Motor neuron (in vitro differentiated cells): ENCODE measurements at regions not wholly inside any gene's neighbourhood (a gene's known extent, or its start where the extent isn't known, plus 50 kb on each side); places are given as distances from the start of the nearest gene placed in this dataset.
A peak's percentile ranks its signal among the peaks of the same experiment; 100 is the strongest.
"Not testable (repeated sequence)": the region's sequence is repeated elsewhere in the genome, so short reads cannot be mapped to it uniquely, and the experiment has no call there.

Source experiments
- ATAC-seq, 8 experiments: fragments of 200-7000 bp; cut with Tn5 transposase; replicated peaks in 6 of 8; 2 replicates each; pipeline ENCODE4 v1.8.0; 2021; ENCODE audit warnings: mild to moderate bottlenecking in 8 of 8, moderate library complexity in 8 of 8
- H3K27ac ChIP-seq, 2 donors: fragments of 250-450 bp; sonication (Bioruptor Pico); 2 replicates each; pipeline ENCODE4 v1.9.0; 2021; ENCODE audit warnings: antibody characterized with exemption in 2 of 2, mild to moderate bottlenecking in 2 of 2, moderate library complexity in 1 of 2
- H3K4me1 ChIP-seq, 2 donors: fragments of 250-450 bp; sonication (Bioruptor Pico); replicated peaks in 1 of 2; 2 replicates each; pipeline ENCODE4 v1.6.1; 2021; ENCODE audit warnings: antibody characterized with exemption in 2 of 2, mild to moderate bottlenecking in 2 of 2, moderate library complexity in 1 of 2
- H3K4me3 ChIP-seq, 5 donors: fragments of 250-450 bp; sonication (Bioruptor Pico); 2 replicates each; pipeline ENCODE4 v1.9.0; 2021; ENCODE audit warnings: antibody characterized with exemption in 5 of 5, mild to moderate bottlenecking in 5 of 5, moderate library complexity in 4 of 5
- WGBS, 10 experiments: fragments of 450-650 bp; shearing (Covaris generic); methylation state at CpG; one replicate each; pipeline ENCODE4 v1.0.0; 2022; 5-methylcytosine and 5-hydroxymethylcytosine counted together
- in situ Hi-C, 9 experiments: fragments of 400-800 bp; cut with MboI; loops; one replicate each; pipeline ENCODE4 v1.15.0; 2021; ENCODE audit warnings: low sequenced_read_pairs in 9 of 9, low pct_unique_long_range_greater_than_20kb in 2 of 9; ENCODE audit not compliant: unreplicated experiment in 9 of 9

DNA sequence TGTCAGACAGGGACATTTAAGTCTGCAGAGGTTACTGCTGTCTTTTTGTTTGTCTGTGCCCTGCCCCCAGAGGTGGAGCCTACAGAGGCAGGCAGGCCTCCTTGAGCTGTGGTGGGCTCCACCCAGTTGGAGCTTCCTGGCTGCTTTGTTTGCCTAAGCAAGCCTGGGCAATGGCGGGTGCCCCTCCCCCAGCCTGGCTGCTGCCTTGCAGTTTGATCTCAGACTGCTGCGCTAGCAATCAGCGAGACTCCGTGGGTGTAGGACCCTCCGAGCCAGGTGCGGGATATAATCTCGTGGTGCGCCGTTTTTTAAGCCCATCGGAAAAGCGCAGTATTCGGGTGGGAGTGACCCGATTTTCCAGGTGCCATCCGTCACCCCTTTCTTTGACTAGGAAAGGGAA lies 387.7 kb upstream of the ACTBL2 start:
- H3K27ac ChIP-seq, ATAC-seq, H3K4me3 ChIP-seq, in situ Hi-C loops, H3K4me1 ChIP-seq: not testable (repeated sequence)
- no CpG with 5 or more reads among the region's 14 CpGs for WGBS, 10 experiments

DNA sequence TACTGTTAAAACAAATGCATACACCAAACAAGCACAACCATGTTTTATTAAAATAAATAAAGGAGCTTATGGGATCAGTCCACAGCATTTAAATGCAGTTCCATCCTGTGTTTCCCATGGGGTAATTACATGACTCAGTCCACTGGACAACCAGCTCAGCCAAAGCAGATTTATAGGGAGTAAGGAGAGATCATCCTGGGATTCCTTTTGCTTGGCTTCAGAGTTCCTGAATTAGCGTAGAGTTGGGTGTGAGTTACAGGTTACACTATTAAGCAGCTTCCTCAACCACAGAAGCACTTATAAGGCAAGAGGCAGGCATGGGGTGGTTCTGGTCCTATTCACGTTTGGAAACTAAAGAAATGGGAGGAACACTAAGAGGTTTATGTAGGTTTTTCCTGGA lies 381.1 kb upstream of the ACTBL2 start:
- no peaks in the 10 kb centered on the region for H3K4me1 ChIP-seq
- H3K27ac ChIP-seq, result no peak overlapping the region
- no peak overlapping the region for H3K4me3 ChIP-seq
- in situ Hi-C loops, result no loop called here
- 18 to 100% (median 75%) methylated on average over 1 to 2 of the region's 2 CpGs; no CpG with 5 or more reads in 1 of the 10 experiments for WGBS, 10 experiments
- ATAC-seq, result peak in 3 of 8 experiments; percentile 14 to 65 (median 14)

DNA sequence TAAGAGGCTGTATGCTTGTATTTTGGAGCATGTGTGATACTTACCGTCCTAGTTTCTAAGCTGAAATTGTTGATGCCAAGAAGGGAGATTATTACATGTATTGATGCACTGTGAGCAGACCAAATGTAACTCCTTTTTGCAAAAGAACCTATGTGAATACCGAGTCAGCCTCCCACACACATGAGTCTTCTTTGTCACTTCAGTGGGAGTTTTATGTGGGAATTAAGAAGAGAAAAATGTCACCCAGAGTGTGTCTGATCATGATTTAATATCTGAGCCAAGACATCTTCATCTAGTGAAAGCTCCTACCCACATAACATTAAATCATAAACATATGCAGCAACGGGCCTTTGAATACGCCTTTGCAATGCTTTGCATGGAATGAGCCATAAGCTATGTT lies 380.3 kb upstream of the ACTBL2 start:
- Histone ChIP-seq H3K4me3 (no peak overlapping the region), H3K4me1 (no peaks in the 10 kb centered on the region), H3K27ac (no peak overlapping the region)
- in situ Hi-C loops, result no loop called here
- 0 to 97% (median 33%) methylated on average over 1 to 4 of the region's 4 CpGs; no CpG with 5 or more reads in 1 of the 10 experiments for WGBS, 10 experiments
- ATAC-seq, result peak in 4 of 8 experiments; percentile 27 to 51 (median 28)

DNA sequence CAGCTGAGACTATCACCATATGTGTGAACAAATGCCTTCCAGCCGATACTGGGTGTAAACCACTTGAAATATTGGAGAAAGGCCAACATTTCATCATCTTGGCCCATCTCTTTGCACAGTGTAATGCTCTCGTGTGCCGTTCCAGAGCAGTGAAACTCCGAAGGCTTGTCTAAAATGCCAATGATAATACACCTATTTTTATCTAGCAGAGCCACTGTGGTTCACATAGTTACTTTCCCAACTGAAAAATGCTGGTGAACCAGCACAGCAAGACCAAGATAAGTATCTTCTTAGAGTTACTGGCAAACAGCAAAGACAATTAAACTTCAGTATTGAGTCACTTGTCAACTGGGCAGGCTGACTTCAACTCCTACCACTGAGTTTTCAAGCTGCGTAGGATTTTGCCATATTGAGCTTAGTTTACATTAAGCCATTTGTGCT lies 379.9 kb upstream of the ACTBL2 start:
- peak in 3 of 8 experiments; percentile 78 to 97 (median 93) for ATAC-seq
- Histone ChIP-seq H3K27ac (no peak overlapping the region), H3K4me3 (no peak overlapping the region), H3K4me1 (no peaks in the 10 kb centered on the region)
- in situ Hi-C loops, result no loop called here
- WGBS, 10 experiments, result 2 to 100% (median 74%) methylated on average over 1 to 5 of the region's 5 CpGs; no CpG with 5 or more reads in 1 of the 10 experiments

DNA sequence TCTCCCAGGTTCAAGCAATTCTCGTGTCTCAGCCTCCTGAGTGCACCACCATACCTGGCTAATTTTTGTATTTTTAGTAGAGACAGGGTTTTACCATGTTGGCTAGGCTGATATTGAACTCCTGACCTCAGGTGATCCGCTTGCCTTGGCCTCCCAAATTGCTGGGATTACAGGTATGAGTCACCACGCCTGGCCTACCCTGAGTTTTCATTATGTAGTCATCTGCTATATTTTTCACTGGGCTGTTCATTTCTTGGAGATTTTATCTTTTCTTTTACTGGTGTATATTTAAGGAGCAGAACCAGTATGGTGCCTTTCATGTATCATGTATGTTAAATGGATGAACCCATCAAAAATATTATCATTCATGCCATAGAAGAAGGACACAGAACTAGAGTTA lies 377.0 kb upstream of the ACTBL2 start:
- H3K4me3 ChIP-seq, result no peak overlapping the region
- in situ Hi-C loops, result no loop called here
- ATAC-seq, result no peak
- 74 to 100% (median 87%) methylated on average over 1 to 3 of the region's 3 CpGs; no CpG with 5 or more reads in 2 of the 10 experiments for WGBS, 10 experiments
- no peak overlapping the region for H3K27ac ChIP-seq
- no peaks in the 10 kb centered on the region for H3K4me1 ChIP-seq

DNA sequence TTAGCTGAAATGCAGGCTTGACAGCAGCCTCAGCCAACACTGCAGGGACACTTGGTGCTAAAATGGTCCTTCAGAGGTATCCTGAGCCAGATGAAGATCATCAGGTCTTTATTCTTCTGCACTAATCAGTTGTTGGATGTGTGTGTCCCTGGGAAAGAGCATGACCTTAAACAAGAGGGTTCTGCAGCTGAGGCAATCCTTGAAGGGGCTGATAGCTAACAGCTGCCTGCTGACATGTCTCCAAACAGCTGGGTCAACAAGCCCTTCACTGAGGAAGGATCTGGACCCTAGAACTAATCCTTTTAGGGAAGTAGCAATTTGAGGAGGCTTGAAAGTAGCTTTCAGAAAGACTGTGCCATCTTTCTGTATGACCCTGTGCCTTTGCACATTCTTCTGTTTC lies 376.3 kb upstream of the ACTBL2 start:
- in situ Hi-C loops, result no loop called here
- Histone ChIP-seq H3K27ac (no peak overlapping the region), H3K4me3 (no peak overlapping the region), H3K4me1 (no peaks in the 10 kb centered on the region)
- ATAC-seq, result no peak

DNA sequence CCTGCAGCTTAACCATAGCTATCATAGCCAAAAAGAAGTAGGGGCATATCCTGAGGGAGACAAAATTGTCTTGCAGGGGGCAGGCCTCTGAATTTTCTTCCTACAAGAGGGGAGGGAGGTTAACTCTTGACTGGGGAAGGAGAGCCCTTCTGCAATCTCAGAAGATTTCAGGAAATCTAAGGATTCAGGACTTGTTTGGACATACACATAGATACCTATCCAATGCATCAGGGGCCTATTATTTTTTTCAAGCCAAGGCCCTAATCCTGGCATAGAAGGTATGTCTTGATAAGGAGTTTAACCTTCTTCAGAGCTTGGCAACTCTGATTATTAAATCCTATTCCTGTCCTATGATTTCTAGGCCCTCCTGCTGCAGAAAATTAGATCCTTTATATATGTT lies 375.1 kb upstream of the ACTBL2 start:
- ATAC-seq, result no peak
- in situ Hi-C loops, result no loop called here
- Histone ChIP-seq H3K4me1 (no peaks in the 10 kb centered on the region), H3K27ac (no peak overlapping the region), H3K4me3 (no peak overlapping the region)

DNA sequence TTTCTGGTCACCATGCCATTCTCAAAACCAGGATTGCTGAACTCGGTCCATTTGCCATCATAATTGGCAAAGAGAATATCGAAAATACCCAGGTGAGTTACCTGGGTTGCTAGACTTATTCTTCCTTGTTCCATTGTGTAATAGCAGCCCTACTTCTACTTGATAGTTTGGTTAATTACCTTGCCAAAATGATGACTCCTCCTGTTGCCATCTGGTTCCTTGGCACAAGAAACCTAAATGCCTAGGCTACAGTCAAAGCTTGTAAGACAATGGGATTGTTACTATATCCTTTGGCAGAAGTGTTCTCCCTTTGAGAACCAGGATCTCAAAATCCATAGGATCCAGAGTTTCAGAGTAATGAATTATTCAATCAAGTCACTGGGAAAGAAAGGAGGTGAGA lies 373.2 kb upstream of the ACTBL2 start:
- Histone ChIP-seq H3K27ac (no peak overlapping the region), H3K4me1 (no peaks in the 10 kb centered on the region), H3K4me3 (no peak overlapping the region)
- WGBS, 10 experiments, result 25 to 100% (median 79%) methylated on average over 1 to 2 of the region's 2 CpGs; no CpG with 5 or more reads in 4 of the 10 experiments
- no peak for ATAC-seq
- in situ Hi-C loops, result no loop called here

DNA sequence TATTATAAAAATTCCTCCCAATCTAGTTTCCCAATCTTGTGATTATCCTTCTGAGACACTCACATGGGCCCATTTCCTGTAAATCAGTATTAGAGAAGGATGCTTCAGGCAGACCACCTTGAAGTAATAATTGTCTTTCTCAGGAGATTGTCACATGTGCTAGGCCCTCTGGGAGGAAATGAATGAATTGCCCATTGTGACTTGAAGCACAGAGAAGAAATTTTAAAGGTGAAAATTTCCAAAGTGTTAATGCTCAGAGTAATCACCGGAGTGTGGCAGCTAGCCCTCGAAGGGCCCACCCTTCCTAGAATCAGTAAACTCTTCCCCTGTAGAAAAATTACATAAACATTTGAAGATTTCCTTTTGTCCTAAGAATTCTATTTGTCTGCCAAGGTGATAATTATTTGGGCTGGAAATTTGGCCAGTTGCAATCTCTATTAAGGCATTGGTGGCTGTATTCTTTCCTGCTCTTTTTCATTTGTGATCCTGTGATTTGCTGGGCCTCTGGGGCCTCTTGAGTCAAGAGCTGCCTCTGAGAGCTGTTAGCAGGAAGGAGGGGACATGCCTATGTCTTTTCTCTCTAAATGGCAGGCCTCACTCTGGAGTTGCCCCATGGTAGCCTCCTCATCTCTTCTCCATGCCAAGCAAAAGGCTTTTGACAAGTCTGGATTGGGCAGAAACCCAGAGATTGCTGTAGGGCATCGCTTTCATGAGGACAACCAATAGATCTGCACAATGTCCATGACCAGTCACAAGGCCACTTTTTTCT lies 371.5 kb upstream of the ACTBL2 start:
- no peak for ATAC-seq
- no peak overlapping the region for H3K4me3 ChIP-seq
- no peak overlapping the region for H3K27ac ChIP-seq
- in situ Hi-C loops, result no loop called here
- WGBS, 10 experiments, result 60 to 100% (median 94%) methylated on average over 1 to 3 of the region's 3 CpGs; no CpG with 5 or more reads in 2 of the 10 experiments
- H3K4me1 ChIP-seq, result no peaks in the 10 kb centered on the region

DNA sequence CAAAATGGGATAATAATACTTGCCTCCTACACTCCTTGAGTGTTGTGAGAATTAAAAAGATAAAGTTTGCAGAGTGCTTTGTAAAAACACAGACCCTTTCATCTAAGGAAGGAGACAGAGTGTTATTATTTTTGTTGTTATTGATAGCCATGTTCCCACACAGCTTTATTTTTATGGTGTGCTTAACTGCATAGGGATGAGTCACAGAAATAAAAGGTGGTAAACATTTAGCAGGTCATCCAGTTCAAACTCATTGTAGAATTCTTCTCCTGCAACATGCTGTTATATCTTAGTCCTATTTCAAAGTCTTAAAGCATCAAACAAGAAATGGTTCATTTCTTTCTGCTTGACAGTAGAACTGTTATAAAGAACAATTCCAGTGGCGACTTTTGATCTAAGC lies 367.5 kb upstream of the ACTBL2 start:
- in situ Hi-C loops, result no loop called here

DNA sequence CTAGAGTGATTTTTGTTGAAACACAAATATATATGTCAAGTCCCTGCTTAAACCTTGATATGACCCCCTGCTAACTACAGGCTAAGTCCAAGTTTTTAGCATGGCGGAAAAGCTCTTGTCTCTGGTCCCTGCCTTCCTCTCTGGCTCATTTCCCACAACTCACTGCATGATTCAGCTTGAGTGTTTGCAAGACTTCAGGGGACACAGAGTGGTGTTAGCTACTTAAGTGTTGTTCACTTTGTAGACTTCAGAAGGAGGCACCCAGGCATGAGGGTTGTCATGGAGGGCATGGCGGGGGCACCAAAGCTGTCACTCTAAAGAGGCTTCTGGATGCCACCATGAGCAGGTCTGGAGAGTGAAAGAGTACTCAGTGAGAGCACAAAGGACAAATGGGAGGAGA lies 362.4 kb upstream of the ACTBL2 start:
- WGBS, 10 experiments, result 91 to 100% (median 100%) methylated on average over 1 to 2 of the region's 2 CpGs; no CpG with 5 or more reads in 4 of the 10 experiments
- Histone ChIP-seq H3K27ac (no peak overlapping the region), H3K4me3 (no peak overlapping the region), H3K4me1 (peaks cover 0 to 3% of the 10 kb centered on the region in 2 donors)
- in situ Hi-C loops, result no loop called here
- ATAC-seq, result no peak

More for the DNA sequence above, 367.5 kb upstream of the ACTBL2 start:
- ATAC-seq, result no peak
- Histone ChIP-seq H3K4me3 (no peak overlapping the region), H3K4me1 (no peaks in the 10 kb centered on the region), H3K27ac (no peak overlapping the region)
- WGBS, 10 experiments, result 60 to 100% (median 100%) methylated on average over 1 of the region's 1 CpG; no CpG with 5 or more reads in 2 of the 10 experiments

DNA sequence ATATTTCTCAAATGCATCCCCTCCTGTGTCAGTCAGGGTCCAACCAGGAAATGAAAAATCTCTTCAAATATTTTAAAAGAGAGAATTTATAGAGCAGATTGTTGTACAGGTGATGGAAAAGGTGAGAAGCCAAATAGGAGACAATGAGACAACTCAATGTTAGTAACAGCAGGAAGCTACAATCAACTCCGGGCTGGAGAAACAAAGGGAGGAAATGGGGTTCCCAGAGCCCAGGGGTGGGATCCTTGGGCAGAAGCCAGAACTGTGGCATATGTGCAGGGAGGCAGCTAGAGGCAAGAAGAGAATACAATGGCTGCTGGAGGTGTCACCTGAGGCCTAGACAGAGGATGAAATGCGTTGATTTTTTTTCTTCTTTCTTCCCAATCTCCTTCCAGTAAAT lies 361.8 kb upstream of the ACTBL2 start:
- Histone ChIP-seq H3K4me1 (peaks cover 0 to 3% of the 10 kb centered on the region in 2 donors), H3K4me3 (no peak overlapping the region), H3K27ac (no peak overlapping the region)
- in situ Hi-C loops, result no loop called here
- no peak for ATAC-seq
- WGBS, 10 experiments, result 83 to 100% (median 100%) methylated on average over 1 to 2 of the region's 2 CpGs; no CpG with 5 or more reads in 3 of the 10 experiments

DNA sequence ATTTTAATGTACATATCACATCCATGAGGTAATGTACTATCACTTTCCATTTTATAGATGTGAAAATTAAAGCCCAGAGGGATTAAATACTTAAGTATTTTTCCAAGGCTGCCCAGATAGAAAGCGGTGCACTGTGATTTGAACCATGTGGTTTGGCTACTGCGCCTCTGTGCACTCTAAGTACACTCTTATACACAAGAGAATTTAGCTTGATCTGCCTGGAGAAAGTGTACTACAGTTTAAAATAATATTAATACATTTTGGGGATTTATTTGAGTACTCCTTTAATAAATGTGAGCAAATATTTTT lies 360.4 kb upstream of the ACTBL2 start:
- no peak for ATAC-seq
- in situ Hi-C loops, result no loop called here
- 60 to 100% (median 96%) methylated on average over 1 to 2 of the region's 2 CpGs; no CpG with 5 or more reads in 4 of the 10 experiments for WGBS, 10 experiments
- peaks cover 0 to 3% of the 10 kb centered on the region in 2 donors for H3K4me1 ChIP-seq
- no peak overlapping the region for H3K4me3 ChIP-seq
- H3K27ac ChIP-seq, result no peak overlapping the region
